ENCODE measurements at regions not wholly inside any gene's neighbourhood (a gene's known extent, or its start where the extent isn't known, plus 50 kb on each side); places are given as distances from the start of the nearest gene placed in this dataset.
"Not testable (repeated sequence)": the region's sequence is repeated elsewhere in the genome, so short reads cannot be mapped to it uniquely, and the experiment has no call there.

DNA sequence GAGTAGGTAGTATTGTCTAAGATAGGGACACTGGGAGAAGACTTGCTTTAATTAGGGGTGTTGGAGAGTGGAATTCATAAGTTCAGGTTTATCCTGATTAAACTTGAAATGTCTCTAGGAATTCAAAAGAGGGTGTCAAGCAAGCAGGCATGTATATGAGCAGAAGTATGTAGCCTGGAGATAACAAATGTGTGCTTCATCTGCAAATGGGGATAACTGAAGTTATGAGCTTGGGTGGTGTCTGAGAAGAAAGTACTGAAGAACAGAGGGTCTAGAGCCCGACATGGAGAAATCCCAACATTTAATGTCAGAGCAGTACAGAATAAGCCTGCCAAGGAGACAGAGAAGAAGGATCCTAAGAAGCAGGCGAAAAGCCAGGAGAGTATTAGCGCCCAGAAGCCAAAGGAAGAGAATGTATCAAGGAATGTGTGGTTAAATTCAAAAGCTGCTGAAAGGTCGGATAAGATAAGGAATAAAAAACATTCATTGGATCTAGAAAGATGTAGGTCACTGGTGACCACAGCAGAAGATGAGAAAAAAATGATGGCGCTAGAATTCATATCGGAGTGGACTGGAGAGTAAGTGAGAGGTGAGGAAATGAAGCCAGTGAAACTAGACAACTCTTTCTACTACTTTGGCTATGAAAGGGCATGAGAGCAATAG lies 401.5 kb upstream of the PIK3R1 start:
- no peak for DNase-seq (ENCODE audit: low read depth)

DNA sequence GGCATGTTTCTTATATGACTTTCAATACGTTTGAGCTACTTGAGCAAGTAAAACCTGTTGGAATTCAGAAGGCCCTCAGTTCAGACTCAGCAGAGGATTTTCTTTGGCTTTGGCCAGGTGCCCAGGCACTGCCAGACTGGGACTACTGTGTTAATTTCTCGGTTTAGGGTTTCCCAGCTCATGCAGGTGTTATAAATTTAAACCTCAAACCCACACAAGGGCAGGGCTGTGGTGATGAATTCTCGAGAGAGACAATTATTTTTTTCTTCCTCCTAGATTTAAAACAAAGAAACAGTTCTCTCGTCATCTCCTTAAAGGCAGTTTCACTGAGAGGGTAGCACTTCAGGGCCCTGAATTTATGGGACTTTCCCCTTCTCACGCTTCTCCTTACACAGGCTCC lies 406.0 kb upstream of the PIK3R1 start:
- no peak for DNase-seq (ENCODE audit: low read depth)

DNA sequence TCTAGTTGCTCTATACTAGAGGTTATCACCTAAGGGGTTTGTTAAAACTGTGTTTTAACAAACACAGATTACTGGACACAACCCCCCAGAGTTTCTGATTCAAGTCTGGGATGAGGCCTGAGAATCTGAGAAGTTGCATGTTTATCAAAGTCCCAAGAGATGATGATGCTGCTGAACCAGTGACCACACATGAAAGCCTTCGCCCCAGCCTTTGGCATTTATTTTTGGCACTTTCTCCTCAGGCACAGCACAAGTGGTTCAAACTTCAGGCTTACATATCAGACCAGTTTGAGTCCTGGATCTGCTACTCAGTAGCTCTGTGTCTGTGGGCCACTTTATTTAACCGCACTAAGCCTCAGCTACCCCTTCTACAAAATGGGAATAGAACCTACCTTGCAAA lies 407.2 kb upstream of the PIK3R1 start:
- DNase-seq (ENCODE audit: low read depth) = no peak

DNA sequence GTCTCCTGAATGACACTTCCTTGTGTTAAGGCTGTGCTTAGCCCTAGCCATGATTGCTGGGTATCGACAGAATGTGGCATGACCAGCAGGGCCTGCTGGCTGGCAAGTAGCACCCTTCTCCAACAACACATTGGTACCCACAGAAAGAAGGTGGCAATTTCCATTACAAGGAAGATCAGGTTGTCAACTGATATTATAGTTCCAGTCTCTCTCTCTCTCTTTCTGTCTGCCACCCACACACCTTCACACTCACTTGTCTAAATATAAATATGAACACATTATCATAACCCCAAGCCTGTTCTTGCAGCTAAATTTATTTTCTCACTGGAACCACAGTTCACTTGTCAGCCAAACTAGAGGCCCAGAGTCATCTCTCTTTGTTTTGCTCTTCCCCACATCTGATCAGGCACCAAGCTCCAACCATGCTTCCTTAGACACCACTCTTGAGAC lies 408.1 kb upstream of the PIK3R1 start:
- DNase-seq (ENCODE audit: low read depth) = no peak

DNA sequence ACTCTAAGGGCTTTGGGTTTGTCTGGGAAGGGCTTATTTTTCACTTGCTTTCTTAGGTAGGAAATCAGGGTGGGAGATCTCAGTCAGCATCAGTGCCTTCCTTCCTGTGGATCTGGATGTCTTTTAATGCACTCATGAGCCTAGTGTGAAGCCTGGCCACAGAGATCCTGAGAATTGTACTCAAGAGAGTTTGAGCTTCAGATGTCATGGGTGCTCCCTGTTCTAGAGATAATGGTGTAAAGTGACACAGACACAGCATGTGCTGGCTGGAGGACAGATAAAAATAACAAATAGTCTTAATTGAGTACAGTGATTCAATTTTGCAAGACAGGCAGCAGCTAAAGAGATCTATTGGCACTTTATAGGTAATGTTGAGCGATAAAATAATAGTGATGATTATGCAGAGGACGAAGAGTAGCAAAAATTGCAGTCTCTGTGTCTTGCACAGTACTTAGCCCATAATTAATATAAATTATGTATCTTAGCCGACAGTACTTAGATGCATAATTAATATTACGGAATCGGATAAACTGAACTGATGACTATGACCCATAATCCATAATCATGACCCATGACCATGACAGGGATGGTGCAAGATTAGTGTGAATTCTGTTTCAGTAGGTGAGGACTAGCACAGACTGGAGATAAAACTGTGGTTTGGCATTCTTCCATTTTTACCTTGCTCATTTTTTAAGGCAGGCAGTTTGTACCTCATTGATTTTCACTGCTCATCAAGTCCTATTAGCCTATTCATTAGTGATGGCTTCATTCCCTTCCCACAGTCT lies 408.7 kb upstream of the PIK3R1 start:
- DNase-seq (ENCODE audit: low read depth) = no peak

DNA sequence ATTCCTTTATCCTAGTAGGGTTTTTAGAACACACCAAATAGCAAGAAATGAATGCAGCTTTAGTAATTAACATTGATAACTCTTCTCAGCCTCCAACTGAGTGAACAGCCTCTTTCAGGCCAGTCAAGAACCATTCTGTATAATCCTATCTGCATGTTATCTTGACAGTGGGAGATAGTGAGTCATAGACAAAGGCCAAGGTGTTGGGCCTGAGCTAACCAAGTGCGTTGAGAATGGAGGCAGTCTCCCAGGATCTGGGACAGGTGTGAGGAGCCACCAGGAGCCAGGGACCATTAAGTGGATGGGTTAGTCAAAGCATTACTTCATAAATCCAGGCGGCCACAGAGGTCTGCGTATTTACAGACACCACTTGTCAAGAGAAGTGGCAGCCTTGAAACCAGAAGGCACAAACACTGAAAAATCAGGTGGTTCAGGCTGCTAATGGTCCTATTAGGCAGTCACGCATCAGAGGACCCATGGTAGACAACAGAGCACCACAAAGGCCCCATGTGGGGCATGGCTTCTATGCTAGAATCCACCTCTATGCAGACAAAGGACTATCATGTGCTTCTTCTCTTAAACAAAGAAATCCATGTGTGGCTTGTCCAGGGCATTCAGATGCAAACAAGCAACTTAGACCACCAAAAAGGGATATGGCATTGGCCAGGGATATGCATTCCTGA lies 409.7 kb upstream of the PIK3R1 start:
- no peak for DNase-seq (ENCODE audit: low read depth)

DNA sequence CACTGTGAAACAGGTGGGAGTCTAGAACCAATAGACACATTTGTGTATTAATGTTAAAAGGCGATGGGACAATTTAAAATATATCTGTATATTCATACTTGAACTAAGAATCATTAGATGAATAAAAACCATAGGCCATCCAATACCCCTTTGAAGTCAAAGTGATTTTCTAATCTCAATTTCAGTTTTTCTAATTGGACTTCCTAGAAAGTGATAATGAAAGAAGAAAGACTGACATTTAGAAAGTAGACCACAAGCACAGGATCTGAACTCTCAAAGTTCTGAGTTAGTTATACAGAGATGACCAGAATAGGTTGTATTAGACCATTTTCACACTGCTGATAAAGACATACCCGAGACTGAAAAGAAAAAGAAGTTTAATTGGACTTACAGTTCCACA lies 412.8 kb upstream of the PIK3R1 start:
- DNase-seq (ENCODE audit: low read depth) = no peak

DNA sequence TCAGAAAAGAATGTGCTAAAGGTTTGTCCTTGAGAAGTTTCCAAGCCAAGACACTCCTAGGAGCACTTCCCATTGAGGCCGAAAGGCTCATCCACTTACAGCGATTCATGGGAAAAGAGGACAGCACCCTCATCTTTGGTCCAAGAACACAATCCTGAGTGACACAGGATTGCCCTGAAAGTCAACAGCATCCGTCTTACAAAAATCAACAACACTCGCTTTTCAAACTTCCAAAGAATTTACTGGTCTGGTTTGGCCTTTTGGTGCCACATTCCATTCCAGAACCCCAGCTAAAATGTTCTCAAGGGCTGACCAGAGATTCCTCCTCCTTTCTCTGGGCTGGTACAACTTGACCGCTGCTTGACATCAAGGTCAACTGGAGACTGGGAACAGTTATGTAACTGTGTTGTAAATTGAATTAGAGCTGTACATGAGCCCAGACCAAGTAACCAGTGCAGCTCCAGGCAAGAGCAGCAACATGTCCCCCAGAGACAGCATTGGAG lies 415.8 kb upstream of the PIK3R1 start:
- no peak for DNase-seq (ENCODE audit: low read depth)

DNA sequence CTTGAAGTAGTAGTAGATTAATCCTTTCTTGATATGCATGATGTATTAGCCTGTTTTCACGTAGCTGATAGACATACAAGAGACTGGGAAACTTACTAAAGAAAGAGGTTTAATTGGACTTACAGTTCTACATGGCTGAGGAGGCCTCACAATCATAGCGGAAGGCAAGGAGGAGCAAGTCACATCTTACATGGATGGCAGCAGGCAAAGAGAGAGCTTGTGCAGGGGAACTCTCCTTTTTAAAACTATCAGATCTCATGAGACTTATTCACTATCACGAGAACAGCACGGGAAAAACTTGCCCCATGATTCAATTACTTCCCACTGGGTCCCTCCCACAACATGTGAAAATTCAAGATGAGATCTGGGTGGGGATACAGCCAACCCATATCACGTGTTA lies 417.1 kb upstream of the PIK3R1 start:
- not testable (repeated sequence) for DNase-seq (ENCODE audit: low read depth)

DNA sequence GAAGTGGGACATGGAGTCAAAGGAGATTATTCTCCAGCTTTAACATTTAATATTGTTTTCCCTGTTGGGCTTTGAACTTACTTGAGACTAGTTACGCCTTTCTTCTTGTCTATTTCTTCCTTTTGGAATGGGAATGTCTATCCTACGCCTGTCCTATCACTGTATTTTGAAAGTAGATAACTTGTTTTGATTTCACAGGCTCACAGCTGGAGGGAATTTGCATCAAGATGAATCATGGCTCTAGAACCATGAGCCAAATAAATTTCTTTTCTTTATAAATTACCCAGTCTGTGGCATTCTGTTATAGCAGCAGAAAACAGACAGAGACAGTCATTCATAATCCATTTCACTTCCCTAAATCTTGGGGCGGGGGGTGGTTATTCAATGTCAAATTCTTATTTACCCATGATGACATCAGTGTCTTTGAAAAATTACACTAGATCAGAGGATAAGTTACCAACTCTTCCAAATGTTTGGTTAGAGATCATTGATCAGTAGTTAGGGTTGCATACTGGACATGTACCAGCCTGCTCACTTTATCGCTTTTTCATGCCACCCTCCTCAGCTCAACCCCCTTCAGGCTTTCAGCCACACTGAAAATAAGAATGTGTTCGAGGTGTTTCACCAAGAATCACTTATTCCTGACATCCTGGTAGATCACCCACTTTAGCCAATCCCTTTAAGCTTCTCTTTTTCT lies 419.6 kb upstream of the PIK3R1 start:
- no peak for DNase-seq (ENCODE audit: low read depth)

DNA sequence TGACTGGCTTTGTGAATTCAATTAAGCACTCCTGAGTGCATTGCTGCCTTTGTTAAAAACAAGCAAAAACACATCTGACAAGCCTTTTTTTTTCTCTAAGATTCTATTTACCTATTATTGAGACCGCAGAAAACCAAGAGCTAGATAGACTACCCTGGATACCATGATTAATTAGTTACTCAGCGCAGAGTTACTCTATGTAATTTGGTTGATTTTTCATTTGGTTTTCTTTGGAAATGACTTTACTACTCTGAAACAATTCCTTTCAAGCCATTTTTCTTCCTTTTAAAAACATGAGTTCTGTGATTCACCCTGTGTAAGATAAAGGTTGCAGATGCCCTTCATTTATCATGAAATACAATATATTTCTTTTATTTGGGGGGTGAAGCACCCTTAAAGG lies 421.6 kb upstream of the PIK3R1 start:
- no peak for DNase-seq (ENCODE audit: low read depth)

DNA sequence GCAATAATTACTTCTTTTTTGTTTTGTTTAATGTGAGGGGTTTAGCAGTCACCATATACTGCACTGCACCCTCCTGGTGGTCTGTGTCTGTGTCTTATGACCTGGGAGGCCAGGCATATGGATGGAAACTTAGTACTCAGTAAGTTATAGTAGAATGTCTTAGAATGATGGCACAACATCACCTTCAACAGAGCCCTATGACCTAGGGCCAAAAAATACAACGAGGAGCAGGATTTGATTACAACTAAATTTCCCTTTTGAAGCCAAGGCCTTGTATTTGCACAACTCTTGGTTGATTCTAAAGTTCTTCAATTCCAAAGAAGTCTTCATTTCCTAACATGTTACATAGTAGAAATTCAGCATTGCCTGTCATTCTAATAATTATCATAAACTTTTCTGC lies 422.1 kb upstream of the PIK3R1 start:
- DNase-seq (ENCODE audit: low read depth) = no peak

DNA sequence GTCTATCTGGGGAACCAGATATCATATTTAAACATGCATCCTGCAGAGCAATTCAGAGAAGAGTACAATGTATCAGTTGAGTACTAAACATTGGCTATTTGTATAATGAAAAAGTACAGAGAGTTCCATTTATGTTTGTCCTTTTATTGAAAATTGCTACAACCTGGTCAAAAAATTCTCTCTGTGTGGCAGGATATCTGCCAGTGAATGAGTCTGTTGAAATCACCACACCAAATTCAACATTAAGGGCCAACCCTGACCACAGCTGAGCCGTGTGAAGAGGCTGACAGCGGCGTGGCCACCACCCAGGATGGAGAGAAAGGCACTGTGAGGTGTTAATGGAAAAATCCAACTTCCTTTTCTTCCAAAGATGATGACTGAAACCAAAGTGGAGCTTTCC lies 422.7 kb upstream of the PIK3R1 start:
- no peak for DNase-seq (ENCODE audit: low read depth)

DNA sequence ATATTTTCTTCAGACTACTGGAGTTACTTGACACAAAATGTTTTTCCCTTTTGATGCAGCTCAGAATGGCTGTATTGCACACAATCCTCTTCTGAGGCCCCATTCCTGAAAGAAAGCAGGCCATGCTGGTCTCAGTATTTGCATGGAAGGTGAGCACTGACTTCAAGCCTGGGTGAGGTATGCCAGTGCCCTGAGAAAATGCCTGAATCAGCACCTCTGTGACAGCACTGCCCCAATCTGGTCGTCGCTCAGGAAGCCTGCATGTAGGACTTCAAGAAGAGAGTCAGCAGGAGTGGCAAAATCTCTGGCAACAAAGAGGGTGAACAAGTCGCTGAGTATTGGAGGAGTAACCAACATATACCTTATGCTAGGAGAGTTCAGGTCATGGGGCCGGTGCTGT lies 425.2 kb upstream of the PIK3R1 start:
- DNase-seq (ENCODE audit: low read depth) = no peak

DNA sequence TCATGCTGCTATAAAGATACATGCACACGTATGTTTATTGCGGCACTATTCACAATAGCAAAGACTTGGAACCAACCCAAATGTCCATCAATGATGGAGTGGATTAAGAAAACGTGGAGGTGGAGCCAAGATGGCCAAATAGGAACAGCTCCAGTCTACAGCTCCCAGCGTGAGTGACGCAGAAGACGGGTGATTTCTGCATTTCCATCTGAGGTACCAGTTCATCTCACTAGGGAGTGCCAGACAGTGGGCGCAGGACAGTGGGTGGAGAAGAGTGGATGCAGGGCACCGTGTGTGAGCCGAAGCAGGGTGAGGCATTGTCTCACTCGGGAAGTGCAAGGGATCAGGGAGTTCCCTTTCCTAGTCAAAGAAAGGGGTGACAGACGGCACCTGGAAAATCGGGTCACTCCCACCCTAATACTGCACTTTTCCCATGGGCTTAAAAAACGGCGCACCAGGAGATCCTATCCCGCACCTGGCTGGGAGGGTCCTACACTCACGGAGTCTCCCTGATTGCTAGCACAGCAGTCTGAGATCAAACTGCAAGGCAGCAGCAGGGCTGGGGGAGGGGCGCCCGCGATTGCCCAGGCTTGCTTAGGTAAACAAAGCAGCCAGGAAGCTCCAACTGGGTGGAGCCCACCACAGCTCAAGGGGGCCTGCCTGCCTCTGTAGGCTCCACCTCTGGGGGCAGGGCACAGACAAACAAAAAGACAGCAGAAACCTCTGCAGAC lies 435.5 kb upstream of the PIK3R1 start:
- DNase-seq (ENCODE audit: low read depth) = not testable (repeated sequence)

DNA sequence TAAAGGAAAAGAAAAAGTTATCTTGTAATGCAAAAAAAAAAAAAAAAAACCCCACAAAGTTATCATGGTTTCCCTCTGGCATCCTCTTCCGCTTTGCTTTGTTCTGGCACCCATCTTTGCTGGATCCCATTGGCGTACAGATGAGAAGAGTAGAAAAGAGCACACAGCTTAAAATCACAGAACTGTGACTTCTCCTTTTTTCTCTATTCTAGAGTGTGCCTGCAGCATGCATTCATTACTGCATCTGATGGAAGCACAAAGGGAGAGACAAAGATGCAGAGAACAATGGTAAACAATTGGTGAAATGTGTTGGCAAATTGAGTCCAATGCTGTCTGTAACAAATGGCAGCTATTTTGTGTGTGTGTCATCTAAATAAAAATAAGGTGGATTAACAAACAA lies 440.8 kb upstream of the PIK3R1 start:
- no peak for DNase-seq (ENCODE audit: low read depth)

DNA sequence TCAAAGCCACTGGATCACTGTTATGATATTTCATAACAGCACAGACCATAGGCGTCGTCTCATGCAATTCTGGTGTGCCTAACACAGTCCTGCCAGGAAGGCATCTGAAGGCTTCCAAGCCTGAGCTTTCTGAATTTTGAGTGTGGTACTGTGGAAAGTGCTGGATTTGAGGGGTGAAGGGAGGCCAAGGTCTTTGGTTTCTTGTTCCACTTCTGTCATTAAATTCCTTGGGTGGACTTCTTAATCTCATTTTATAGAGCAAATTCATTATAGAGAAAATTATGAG lies 441.3 kb upstream of the PIK3R1 start:
- no peak for DNase-seq (ENCODE audit: low read depth)

DNA sequence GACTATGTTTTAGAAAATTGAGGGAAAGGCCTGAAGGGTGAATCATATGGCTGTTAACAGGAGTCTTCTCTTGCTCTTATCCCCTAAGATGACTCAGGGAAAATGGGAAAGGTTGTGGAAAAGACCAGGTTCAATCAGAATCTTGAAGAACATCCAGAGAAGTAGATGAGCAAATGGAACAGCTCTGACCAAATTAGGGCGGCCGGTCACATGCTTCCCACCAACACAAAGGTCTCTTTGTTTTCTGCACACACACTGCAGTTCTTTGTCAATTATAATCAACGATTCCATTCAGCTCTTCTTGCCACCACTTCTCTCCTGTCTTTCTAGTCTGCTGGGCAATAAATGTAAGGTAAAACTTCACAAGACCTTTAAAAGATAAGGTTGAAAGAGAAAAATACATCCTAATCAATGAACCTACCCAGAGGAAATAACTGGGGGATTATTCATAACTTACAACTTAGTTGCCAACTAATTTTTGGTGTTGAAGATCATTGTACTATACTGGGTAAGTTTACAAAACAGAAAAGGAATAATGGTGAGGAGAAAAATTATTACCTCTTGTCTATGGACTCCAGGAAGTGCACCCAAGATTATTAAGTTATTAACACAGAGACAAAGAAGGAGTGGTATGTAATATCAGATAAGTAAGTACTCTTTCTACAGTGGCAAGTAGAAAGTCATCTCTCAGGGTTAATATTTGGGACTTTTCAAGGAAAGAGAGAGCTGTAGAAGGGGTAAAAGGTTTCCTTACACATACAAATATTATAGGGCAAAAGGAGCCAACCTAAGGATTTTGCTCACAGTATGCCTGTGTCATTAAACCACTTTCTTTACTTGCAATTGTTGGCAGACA lies 441.9 kb upstream of the PIK3R1 start:
- DNase-seq (ENCODE audit: low read depth) = no peak

DNA sequence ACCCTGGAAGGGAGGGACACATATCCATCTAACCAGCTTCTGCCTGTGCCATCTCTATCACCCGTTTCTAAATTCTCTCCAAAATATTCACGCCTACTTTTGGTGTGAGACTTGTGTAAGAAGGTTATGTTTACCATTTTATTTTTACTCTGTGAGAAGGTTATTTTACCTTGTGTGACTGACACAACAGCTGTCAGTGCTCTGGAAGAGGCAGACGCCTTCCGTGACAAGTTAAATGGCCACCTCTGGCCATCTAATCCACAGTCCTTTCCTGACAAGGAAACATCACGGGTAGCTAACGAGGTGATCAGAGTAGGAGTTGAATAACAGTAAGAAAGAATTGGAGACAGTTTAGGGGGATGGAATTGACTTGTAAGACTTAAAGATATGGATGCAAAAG lies 443.8 kb upstream of the PIK3R1 start:
- DNase-seq (ENCODE audit: low read depth) = no peak

DNA sequence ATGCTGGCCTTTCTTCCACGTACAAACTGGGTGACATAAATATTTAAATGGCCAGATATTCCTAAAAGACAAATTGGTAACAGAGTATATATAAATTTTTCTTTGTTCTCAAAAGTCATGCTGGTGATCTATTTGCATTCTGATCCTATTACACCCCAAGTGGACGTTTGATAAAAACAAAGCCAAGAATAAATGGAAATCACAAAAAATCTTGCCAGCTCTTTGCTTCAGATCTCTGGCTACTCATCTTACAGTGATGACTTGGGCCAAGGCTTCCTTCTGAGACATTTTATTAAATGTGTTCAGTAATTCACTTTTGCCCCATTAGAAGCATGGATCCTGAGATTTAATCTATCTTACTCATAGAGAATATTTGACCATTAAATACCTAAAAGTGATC lies 444.3 kb upstream of the PIK3R1 start:
- no peak for DNase-seq (ENCODE audit: low read depth)

DNA sequence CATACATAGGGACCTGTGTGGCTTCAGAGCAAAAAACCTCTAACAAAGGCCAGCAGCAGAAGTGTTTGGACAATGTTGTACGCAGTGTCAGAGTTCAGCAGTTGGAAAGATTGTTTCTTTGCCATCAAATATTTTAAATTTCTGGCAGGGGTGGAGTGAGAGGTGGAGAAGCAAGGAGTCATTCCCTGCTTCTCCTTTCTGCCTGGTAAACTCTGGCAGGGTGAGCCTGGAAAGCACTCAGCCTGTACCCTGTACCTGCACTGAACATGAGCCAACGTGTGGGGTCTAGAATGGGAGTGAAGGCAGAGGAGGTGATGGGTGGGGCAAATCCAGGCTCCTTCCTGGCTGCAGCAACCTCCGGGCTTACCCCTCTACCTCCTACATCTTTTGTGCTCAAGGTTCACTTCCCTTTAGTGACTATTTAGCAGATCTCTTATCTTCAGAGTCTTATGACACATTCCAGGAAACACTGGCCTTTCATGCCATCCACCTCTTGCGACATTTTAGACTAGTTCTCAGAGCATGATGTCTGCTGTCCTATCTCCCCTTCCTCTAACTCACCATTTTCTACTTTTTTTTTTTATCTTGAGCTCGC lies 445.0 kb upstream of the PIK3R1 start:
- DNase-seq (ENCODE audit: low read depth) = no peak
